Peyer's patch (tissue), 4 donors: ENCODE measurements at regions not wholly inside any gene's neighbourhood (a gene's known extent, or its start where the extent isn't known, plus 50 kb on each side); places are given as distances from the start of the nearest gene placed in this dataset.

Source experiments
- CTCF ChIP-seq, 6 experiments: fragments of 450-650 bp in 4 of 6; fragments of 200-600 bp in 2 of 6; sonication (generic) in 1 of 6; IDR thresholded peaks; one replicate each; pipeline ENCODE4 v1.5.1; 2017 to 2019; ENCODE audit warnings: antibody characterized with exemption in 6 of 6, mild to moderate bottlenecking in 3 of 6, moderate library complexity in 1 of 6
- POLR2A ChIP-seq, 2 donors: fragments of 450-650 bp; IDR thresholded peaks; one replicate each; pipeline ENCODE4 v1.5.1; 2017; ENCODE audit warnings: antibody characterized with exemption in 2 of 2, mild to moderate bottlenecking in 2 of 2, moderate library complexity in 2 of 2

GRCh38 chr14:81715731-81716130 lies 182.1 kb upstream of the SEL1L start:
- TF ChIP-seq POLR2A (IDR thresholded peaks at IDR 0.05) (no peak), CTCF (IDR thresholded peaks at IDR 0.05) (no peak)
